Endothelial cell (in vitro differentiated cells): ENCODE measurements at regions not wholly inside any gene's neighbourhood (a gene's known extent, or its start where the extent isn't known, plus 50 kb on each side); places are given as distances from the start of the nearest gene placed in this dataset.

Source experiments
- DNase-seq: peaks from one replicate; pipeline ENCODE4 v3.0.0; 2021; ENCODE audit warnings: low spot score
- H3K27ac Mint-ChIP-seq: one replicate; pipeline ENCODE4 v1.8.0; 2021; ENCODE audit warnings: mixed read lengths, inconsistent platforms; ENCODE audit not compliant: unreplicated experiment
- H3K27me3 Mint-ChIP-seq: one replicate; pipeline ENCODE4 v1.8.0; 2021; ENCODE audit warnings: mild to moderate bottlenecking, moderate library complexity, mixed read lengths, inconsistent platforms; ENCODE audit not compliant: unreplicated experiment
- H3K36me3 Mint-ChIP-seq: one replicate; pipeline ENCODE4 v1.8.0; 2021; ENCODE audit warnings: mild to moderate bottlenecking, low read depth, mixed read lengths, inconsistent platforms; ENCODE audit not compliant: unreplicated experiment
- H3K4me1 Mint-ChIP-seq: one replicate; pipeline ENCODE4 v1.8.0; 2021; ENCODE audit warnings: mild to moderate bottlenecking, mixed read lengths, inconsistent platforms; ENCODE audit not compliant: unreplicated experiment
- H3K4me3 Mint-ChIP-seq: one replicate; pipeline ENCODE4 v1.8.0; 2021; ENCODE audit warnings: mild to moderate bottlenecking, mixed read lengths, inconsistent platforms; ENCODE audit not compliant: unreplicated experiment
- H3K9me3 Mint-ChIP-seq: one replicate; pipeline ENCODE4 v1.8.0; 2021; ENCODE audit warnings: mixed read lengths, inconsistent platforms; ENCODE audit not compliant: unreplicated experiment
- CTCF ChIP-seq: fragments of 200-600 bp; sonication (generic); IDR thresholded peaks from one replicate; pipeline ENCODE4 v1.5.0; 2021; ENCODE audit warnings: antibody characterized with exemption; ENCODE audit not compliant: unreplicated experiment

- Mint-ChIP-seq H3K9me3 (no peaks in the 10 kb centered on the region), H3K36me3 (no peaks in the 10 kb centered on the region), H3K4me3 (no peak overlapping the region), H3K27me3 (peaks cover 4% of the 10 kb centered on the region), H3K27ac (no peak overlapping the region), H3K4me1 (no peaks in the 10 kb centered on the region)
- peak; percentile 94 for TF ChIP-seq CTCF
- peak; percentile 72 for DNase-seq
These were observed 492.4 kb downstream of the PLCL1 start for GRCh38 chr2:198296665-198297308.

- H3K4me1 Mint-ChIP-seq = no peaks in the 10 kb centered on the region
- DNase-seq = no peak
- no peak for TF ChIP-seq CTCF
- H3K4me3 Mint-ChIP-seq = no peak overlapping the region
- no peaks in the 10 kb centered on the region for H3K9me3 Mint-ChIP-seq
- no peak overlapping the region for H3K27ac Mint-ChIP-seq
- H3K27me3 Mint-ChIP-seq = peaks cover 4% of the 10 kb centered on the region
- H3K36me3 Mint-ChIP-seq = no peaks in the 10 kb centered on the region
These were observed 488.9 kb downstream of the PLCL1 start for GRCh38 chr2:198293281-198293680.

- H3K27ac Mint-ChIP-seq = no peak overlapping the region
- no peak for TF ChIP-seq CTCF
- H3K36me3 Mint-ChIP-seq = no peaks in the 10 kb centered on the region
- no peaks in the 10 kb centered on the region for H3K4me1 Mint-ChIP-seq
- H3K27me3 Mint-ChIP-seq = peaks cover 4% of the 10 kb centered on the region
- no peak for DNase-seq
- H3K4me3 Mint-ChIP-seq = no peak overlapping the region
- no peaks in the 10 kb centered on the region for H3K9me3 Mint-ChIP-seq
These were observed 485.4 kb downstream of the PLCL1 start for GRCh38 chr2:198289811-198290210.

GRCh38 chr2:198287706-198288105, 483.3 kb downstream of the PLCL1 start:
- no peaks in the 10 kb centered on the region for H3K36me3 Mint-ChIP-seq

More at GRCh38 chr2:198287706-198288105, 483.3 kb downstream of the PLCL1 start:
- Mint-ChIP-seq H3K27me3 (peaks cover 3% of the 10 kb centered on the region), H3K4me3 (no peak overlapping the region), H3K9me3 (no peaks in the 10 kb centered on the region), H3K4me1 (no peaks in the 10 kb centered on the region), H3K27ac (no peak overlapping the region)
- no peak for DNase-seq
- no peak for TF ChIP-seq CTCF
